ENCODE measurements at regions not wholly inside any gene's neighbourhood (a gene's known extent, or its start where the extent isn't known, plus 50 kb on each side); places are given as distances from the start of the nearest gene placed in this dataset.

- no peak for TF ChIP-seq BRF1 (IDR thresholded peaks at IDR 0.05; ENCODE audit: borderline replicate concordance, extremely low read depth, insufficient read length)
- TF ChIP-seq RBM25 (IDR thresholded peaks at IDR 0.05; ENCODE audit: low read depth, low read length, severe bottlenecking): no peak
- no peak for TF ChIP-seq PTBP1 (IDR thresholded peaks at IDR 0.05; ENCODE audit: low read depth, low read length)
- TF ChIP-seq FOS (IDR thresholded peaks at IDR 0.05; ENCODE audit: extremely low read depth, insufficient read length): no peak
- no peak for TF ChIP-seq EGR1 (conservative IDR thresholded peaks at IDR 0.05)
- no peak for TF ChIP-seq GMEB1 (CRISPR knock-in tag; IDR thresholded peaks at IDR 0.05)
These were observed 88.7 kb upstream of the GLI2 start (continued) for GRCh38 chr2:120646994-120647393.

DNA sequence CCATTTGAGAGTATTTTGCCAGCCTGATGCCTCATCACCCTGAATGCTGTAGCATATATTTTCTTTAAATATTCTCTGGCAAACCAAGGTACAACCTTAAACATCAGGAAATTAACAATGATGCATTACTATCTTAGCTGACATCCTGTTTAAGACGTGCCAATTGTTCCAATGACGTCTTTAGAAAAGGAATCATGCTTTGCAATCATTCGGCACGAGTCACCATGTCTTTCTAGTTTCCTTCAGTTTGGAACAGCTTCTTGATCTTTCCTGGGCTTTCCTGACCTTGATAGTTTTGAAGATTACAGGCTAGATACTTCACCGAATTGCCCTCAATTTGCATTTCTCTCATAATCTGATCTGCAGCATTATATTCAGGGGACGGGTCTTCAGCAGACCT is 88.2 kb upstream of the GLI2 start:
- FAIRE-seq: no peak
- TF ChIP-seq ZNF609 (CRISPR knock-in tag; IDR thresholded peaks at IDR 0.05; ENCODE audit: borderline replicate concordance): no peak
- TF ChIP-seq, protein P1, sequence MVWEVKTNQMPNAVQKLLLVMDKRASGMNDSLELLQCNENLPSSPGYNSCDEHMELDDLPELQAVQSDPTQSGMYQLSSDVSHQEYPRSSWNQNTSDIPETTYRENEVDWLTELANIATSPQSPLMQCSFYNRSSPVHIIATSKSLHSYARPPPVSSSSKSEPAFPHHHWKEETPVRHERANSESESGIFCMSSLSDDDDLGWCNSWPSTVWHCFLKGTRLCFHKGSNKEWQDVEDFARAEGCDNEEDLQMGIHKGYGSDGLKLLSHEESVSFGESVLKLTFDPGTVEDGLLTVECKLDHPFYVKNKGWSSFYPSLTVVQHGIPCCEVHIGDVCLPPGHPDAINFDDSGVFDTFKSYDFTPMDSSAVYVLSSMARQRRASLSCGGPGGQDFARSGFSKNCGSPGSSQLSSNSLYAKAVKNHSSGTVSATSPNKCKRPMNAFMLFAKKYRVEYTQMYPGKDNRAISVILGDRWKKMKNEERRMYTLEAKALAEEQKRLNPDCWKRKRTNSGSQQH (CRISPR knock-in tag; IDR thresholded peaks at IDR 0.05): no peak
- no peak for TF ChIP-seq USF1 (CRISPR knock-in tag; IDR thresholded peaks at IDR 0.05)
- TF ChIP-seq NCOA1 (IDR thresholded peaks at IDR 0.05; ENCODE audit: low read depth): no peak
- no peak for TF ChIP-seq HMBOX1 (IDR thresholded peaks at IDR 0.05)
- TF ChIP-seq MCM2 (IDR thresholded peaks at IDR 0.05; ENCODE audit: low read depth): no peak

More for the DNA sequence above, 88.2 kb upstream of the GLI2 start:
- no peaks in the 10 kb centered on the region for H3K9me1 ChIP-seq (ENCODE audit: control insufficient read depth, insufficient read depth, low read length)
- peaks cover 7% of the 10 kb centered on the region for H3K9me3 ChIP-seq (replicated peaks; ENCODE audit: control insufficient read depth, insufficient read depth, low read depth, low read length)
- CTCF ChIA-PET (ENCODE audit: low intra/inter-chr PET ratio): no interaction called here
- 0% methylated on average over 6 of the region's 6 CpGs for WGBS (ENCODE audit: insufficient coverage, low coverage, missing lambda C conversion rate)
- no peaks in the 10 kb centered on the region for H3K4me1 ChIP-seq (replicated peaks in 1 of 2; ENCODE audit: control insufficient read depth in 2 of 2, insufficient read depth in 2 of 2, low read length in 2 of 2)
- DNase-seq (ENCODE audit: extremely low read depth in 1 of 4, low spot score in 3 of 4): no peak
- H3K27me3 ChIP-seq (ENCODE audit: control insufficient read depth in 2 of 2, insufficient read depth in 2 of 2, low read length in 2 of 2): peaks cover 0 to 6% of the 10 kb centered on the region in 2 experiments; a peak in 2 of 5 replicates
- H3K4me3 ChIP-seq: no peak overlapping the region
- H2AFZ ChIP-seq (ENCODE audit: low read depth, low read length): no peak overlapping the region
- no peaks in the 10 kb centered on the region for H4K20me1 ChIP-seq (replicated peaks; ENCODE audit: control insufficient read depth, insufficient read depth, low read length)
- no peak for ATAC-seq
- POLR2A ChIA-PET: interaction anchor here (1.1 kb wide), 1 partner anchor 10 kb away, joined by 3 read pairs; no protein-coding TSS in a partner anchor
- no peaks in the 10 kb centered on the region for H3K79me2 ChIP-seq (ENCODE audit: control insufficient read depth, insufficient read depth, low read length)
- BruUV-seq (replicated peaks): no TSS peak
- H3K36me3 ChIP-seq (ENCODE audit: control insufficient read depth, insufficient read depth, low read length): no peaks in the 10 kb centered on the region
- no peak overlapping the region for H3K9ac ChIP-seq (ENCODE audit: insufficient read depth in 1 of 2, low read depth in 2 of 2, low read length in 2 of 2)
- intact Hi-C loops (cut with micrococcal nuclease) (no loop called here), in situ Hi-C loops (cut with MboI) (no loop called here)
- no peak overlapping the region for H3K27ac ChIP-seq (ENCODE audit: extremely low read depth, low read depth, low read length)
- no peak overlapping the region for H3K4me2 ChIP-seq (ENCODE audit: insufficient read depth, low read length)
